22Rv1 (cell line): ENCODE measurements at regions not wholly inside any gene's neighbourhood (a gene's known extent, or its start where the extent isn't known, plus 50 kb on each side); places are given as distances from the start of the nearest gene placed in this dataset.
A peak's percentile ranks its signal among the peaks of the same experiment; 100 is the strongest.

Source experiments
- ZFX ChIP-seq: fragments of 450-650 bp; IDR thresholded peaks from 2 replicates; pipeline ENCODE4 v1.6.1; 2017; ENCODE audit warnings: antibody characterized with exemption, borderline replicate concordance
- TF ChIP-seq, protein P1 (sequence below): fragments of 450-650 bp; IDR thresholded peaks from 2 replicates; pipeline ENCODE4 v1.5.1; 2017; ENCODE audit warnings: mild to moderate bottlenecking

GRCh38 chr18:66046032-66046602 lies 295.3 kb downstream of the CDH7 start:
- TF ChIP-seq, protein P1, sequence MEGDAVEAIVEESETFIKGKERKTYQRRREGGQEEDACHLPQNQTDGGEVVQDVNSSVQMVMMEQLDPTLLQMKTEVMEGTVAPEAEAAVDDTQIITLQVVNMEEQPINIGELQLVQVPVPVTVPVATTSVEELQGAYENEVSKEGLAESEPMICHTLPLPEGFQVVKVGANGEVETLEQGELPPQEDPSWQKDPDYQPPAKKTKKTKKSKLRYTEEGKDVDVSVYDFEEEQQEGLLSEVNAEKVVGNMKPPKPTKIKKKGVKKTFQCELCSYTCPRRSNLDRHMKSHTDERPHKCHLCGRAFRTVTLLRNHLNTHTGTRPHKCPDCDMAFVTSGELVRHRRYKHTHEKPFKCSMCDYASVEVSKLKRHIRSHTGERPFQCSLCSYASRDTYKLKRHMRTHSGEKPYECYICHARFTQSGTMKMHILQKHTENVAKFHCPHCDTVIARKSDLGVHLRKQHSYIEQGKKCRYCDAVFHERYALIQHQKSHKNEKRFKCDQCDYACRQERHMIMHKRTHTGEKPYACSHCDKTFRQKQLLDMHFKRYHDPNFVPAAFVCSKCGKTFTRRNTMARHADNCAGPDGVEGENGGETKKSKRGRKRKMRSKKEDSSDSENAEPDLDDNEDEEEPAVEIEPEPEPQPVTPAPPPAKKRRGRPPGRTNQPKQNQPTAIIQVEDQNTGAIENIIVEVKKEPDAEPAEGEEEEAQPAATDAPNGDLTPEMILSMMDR: peak; percentile 46
- TF ChIP-seq ZFX: no peak
